K562 (cell line): ENCODE measurements at regions not wholly inside any gene's neighbourhood (a gene's known extent, or its start where the extent isn't known, plus 50 kb on each side); places are given as distances from the start of the nearest gene placed in this dataset.

Experiments
- ATAC-seq: fragments of 200-7000 bp; cut with Tn5 transposase; 3 replicates; pipeline ENCODE4 v1.9.1; 2020; ENCODE audit warnings: moderate library complexity
- BruUV-seq: library from RNA; stranded (reverse); fragments of 400-500 nt; replicated peaks from 2 replicates; lab custom pipeline; 2021; lab: Mats Ljungman, UMichigan
- CTCF ChIA-PET: fragments of 300-600 bp; formaldehyde crosslinking; extraction: SDS; loops from one replicate; lab custom pipeline; 2021; ENCODE audit warnings: low intra/inter-chr PET ratio; lab: Yijun Ruan, JAX
- POLR2A ChIA-PET: fragments of 300-600, 350-650 bp; sonication (Branson Sonifier 250); formaldehyde crosslinking; extraction: SDS; loops from one replicate; lab custom pipeline; 2021; ENCODE audit warnings: antibody characterized with exemption, inconsistent platforms; lab: Yijun Ruan, JAX
- DNase-seq, 4 experiments: peaks; one replicate each; pipeline versions ENCODE4 v3.0.0 to v3.0.0-alpha.2; 2011 to 2018; ENCODE audit warnings: low spot score in 3 of 4, mixed read lengths in 3 of 4; ENCODE audit errors: extremely low read depth in 1 of 4
- FAIRE-seq: peaks from 2 replicates; lab custom pipeline; 2011; peaks lifted over from hg19 to GRCh38; lab: Jason Lieb, UNC
- H2AFZ ChIP-seq: 2 replicates; pipeline ENCODE4 v1.6.0; 2011; ENCODE audit warnings: low read depth, low read length, control low read depth, inconsistent platforms
- H3K27ac ChIP-seq: fragments of 200-600 bp; 3 replicates; pipeline ENCODE4 v1.8.0; 2011; ENCODE audit warnings: low read depth, mild to moderate bottlenecking, control low read depth, inconsistent platforms, low read length, moderate library complexity, mixed read lengths; ENCODE audit errors: extremely low read depth
- H3K27me3 ChIP-seq, 2 experiments: fragments of 300-600 bp in 1 of 2; 2 replicates in 1 of 2; 3 replicates in 1 of 2; pipeline versions ENCODE4 v1.6.0 to v1.8.0; 2011; ENCODE audit warnings: inconsistent platforms in 2 of 2, low read length in 2 of 2, mild to moderate bottlenecking in 1 of 2, mixed read lengths in 1 of 2, moderate library complexity in 1 of 2; ENCODE audit not compliant: control insufficient read depth in 2 of 2, insufficient read depth in 2 of 2
- H3K36me3 ChIP-seq: fragments of 300-600 bp; 3 replicates; pipeline ENCODE4 v1.8.0; 2011; ENCODE audit warnings: mild to moderate bottlenecking, low read length, inconsistent platforms; ENCODE audit not compliant: control insufficient read depth, insufficient read depth
- H3K4me1 ChIP-seq, 2 experiments: fragments of 200-600 bp in 1 of 2; replicated peaks in 1 of 2; 2 replicates in 1 of 2; 3 replicates in 1 of 2; pipeline versions ENCODE4 v1.5.1 to v1.8.0; 2011; ENCODE audit warnings: inconsistent platforms in 2 of 2, low read length in 2 of 2, mild to moderate bottlenecking in 1 of 2, mixed read lengths in 1 of 2, moderate library complexity in 1 of 2; ENCODE audit not compliant: control insufficient read depth in 2 of 2, insufficient read depth in 2 of 2
- H3K4me2 ChIP-seq: 2 replicates; pipeline ENCODE4 v1.6.1; 2011; ENCODE audit warnings: low read length, control low read depth, inconsistent platforms, mixed read lengths; ENCODE audit not compliant: insufficient read depth
- H3K4me3 ChIP-seq: fragments of 200-600 bp; sonication (generic), shearing (Covaris generic); 2 replicates; pipeline ENCODE4 v1.5.1; 2016; ENCODE audit warnings: control low read depth, inconsistent platforms
- H3K79me2 ChIP-seq: fragments of 200-600 bp; 3 replicates; pipeline ENCODE4 v1.8.0; 2011; ENCODE audit warnings: low read length, inconsistent platforms; ENCODE audit not compliant: control insufficient read depth, insufficient read depth
- H3K9ac ChIP-seq, 2 experiments: 2 replicates each; pipeline versions ENCODE4 v1.6.0 to v1.6.1; 2011; ENCODE audit warnings: low read depth in 2 of 2, low read length in 2 of 2, control low read depth in 1 of 2, inconsistent platforms in 1 of 2, mild to moderate bottlenecking in 1 of 2, mixed read lengths in 1 of 2; ENCODE audit not compliant: insufficient read depth in 1 of 2
- H3K9me1 ChIP-seq: one replicate; pipeline ENCODE4 v1.6.0; 2011; ENCODE audit warnings: inconsistent platforms, mild to moderate bottlenecking, low read length, moderate library complexity; ENCODE audit not compliant: control insufficient read depth, insufficient read depth
- H3K9me3 ChIP-seq: replicated peaks from 2 replicates; pipeline ENCODE4 v1.5.1; 2011; ENCODE audit warnings: low read depth, low read length, inconsistent platforms; ENCODE audit not compliant: control insufficient read depth, insufficient read depth
- H4K20me1 ChIP-seq: replicated peaks from 2 replicates; pipeline ENCODE4 v1.6.1; 2011; ENCODE audit warnings: low read length, inconsistent platforms, mixed read lengths; ENCODE audit not compliant: control insufficient read depth, insufficient read depth
- BMI1 ChIP-seq: fragments of 150-350 bp; IDR thresholded peaks from 2 replicates; pipeline ENCODE4 v1.6.1; 2014; ENCODE audit warnings: low read length
- CBX1 ChIP-seq: sonication (generic); IDR thresholded peaks from 2 replicates; pipeline ENCODE4 v1.6.1; 2016; ENCODE audit warnings: antibody characterized with exemption, low read depth, mild to moderate bottlenecking
- COPS2 ChIP-seq: fragments of 450-650 bp; conservative IDR thresholded peaks from 2 replicates; pipeline ENCODE4 v1.6.1; 2016; ENCODE audit warnings: mild to moderate bottlenecking, moderate library complexity
- ELF1 ChIP-seq: fragments of 200-800 bp; sonication (Bioruptor generic); IDR thresholded peaks from 2 replicates; pipeline ENCODE4 v1.6.1; 2016; ENCODE audit warnings: missing genetic modification characterization, missing compliant biosample characterization
- EP400 ChIP-seq: fragments of 450-650 bp; IDR thresholded peaks from 2 replicates; pipeline ENCODE4 v1.6.1; 2017; ENCODE audit warnings: antibody characterized with exemption, mild to moderate bottlenecking, moderate library complexity
- GTF2F1 ChIP-seq: IDR thresholded peaks from 2 replicates; pipeline ENCODE4 v1.6.1; 2011; ENCODE audit warnings: low read depth, low read length, improper control_type of control experiment
- MTA3 ChIP-seq: fragments of 450-650 bp; formaldehyde crosslinking; IDR thresholded peaks from 2 replicates; pipeline ENCODE4 v1.6.1; 2017; ENCODE audit warnings: mild to moderate bottlenecking, borderline replicate concordance
- NELFE ChIP-seq: IDR thresholded peaks from 2 replicates; pipeline ENCODE4 v1.6.1; 2011; ENCODE audit warnings: mild to moderate bottlenecking; ENCODE audit not compliant: insufficient read depth, insufficient read length
- POLR2AphosphoS2 ChIP-seq: IDR thresholded peaks from 2 replicates; pipeline ENCODE4 v1.6.1; 2012; ENCODE audit warnings: low read length, improper control_type of control experiment
- PURB ChIP-seq: sonication (generic); formaldehyde crosslinking; IDR thresholded peaks from 2 replicates; pipeline ENCODE4 v1.9.0; 2021; ENCODE audit warnings: low read depth, mild to moderate bottlenecking, missing genetic modification reagents
- ZFPM2 ChIP-seq: fragments of 250-450 bp; sonication (Bioruptor Pico); IDR thresholded peaks from 2 replicates; pipeline ENCODE4 v1.5.1; 2022; ENCODE audit warnings: mild to moderate bottlenecking
- ZNF134 ChIP-seq: fragments of 250-450 bp; sonication (Bioruptor Pico); conservative IDR thresholded peaks from 2 replicates; pipeline ENCODE4 v1.4.0; 2020
- ZNF184 ChIP-seq: sonication (generic); formaldehyde crosslinking; IDR thresholded peaks from 2 replicates; pipeline ENCODE4 v1.5.0; 2020; ENCODE audit warnings: missing genetic modification reagents
- ZNF699 ChIP-seq: fragments of 250-450 bp; sonication (Bioruptor Pico); IDR thresholded peaks from 2 replicates; pipeline ENCODE4 v1.8.0; 2021; ENCODE audit warnings: mild to moderate bottlenecking, moderate library complexity; ENCODE audit not compliant: insufficient replicate concordance
- ZNF764 ChIP-seq: fragments of 250-450 bp; sonication (Bioruptor Pico); IDR thresholded peaks from 2 replicates; pipeline ENCODE4 v1.4.0; 2020; ENCODE audit warnings: low read depth, mild to moderate bottlenecking, moderate library complexity
- WGBS: fragments of 100-300 bp; shearing (Covaris generic); methylation state at CpG from one replicate; pipeline ENCODE4 v1.1.6; 2016; ENCODE audit warnings: low coverage, mixed read lengths; ENCODE audit not compliant: insufficient coverage; ENCODE audit errors: missing lambda C conversion rate; 5-methylcytosine and 5-hydroxymethylcytosine counted together
- in situ Hi-C: fragments of 300-500 bp; cut with MboI; formaldehyde crosslinking; loops from 4 replicates; pipeline ENCODE4 v1.15.0; 2018; ENCODE audit warnings: inconsistent platforms, mixed read lengths
- intact Hi-C: fragments of 100-400 bp; cut with micrococcal nuclease; formaldehyde crosslinking; loops from 2 replicates; pipeline ENCODE4 v1.14.2; 2022
- TF ChIP-seq, protein P1 (sequence below): sonication (generic); formaldehyde crosslinking; IDR thresholded peaks from 2 replicates; pipeline ENCODE4 v1.8.0; 2022; ENCODE audit warnings: mild to moderate bottlenecking, missing genetic modification reagents

DNA sequence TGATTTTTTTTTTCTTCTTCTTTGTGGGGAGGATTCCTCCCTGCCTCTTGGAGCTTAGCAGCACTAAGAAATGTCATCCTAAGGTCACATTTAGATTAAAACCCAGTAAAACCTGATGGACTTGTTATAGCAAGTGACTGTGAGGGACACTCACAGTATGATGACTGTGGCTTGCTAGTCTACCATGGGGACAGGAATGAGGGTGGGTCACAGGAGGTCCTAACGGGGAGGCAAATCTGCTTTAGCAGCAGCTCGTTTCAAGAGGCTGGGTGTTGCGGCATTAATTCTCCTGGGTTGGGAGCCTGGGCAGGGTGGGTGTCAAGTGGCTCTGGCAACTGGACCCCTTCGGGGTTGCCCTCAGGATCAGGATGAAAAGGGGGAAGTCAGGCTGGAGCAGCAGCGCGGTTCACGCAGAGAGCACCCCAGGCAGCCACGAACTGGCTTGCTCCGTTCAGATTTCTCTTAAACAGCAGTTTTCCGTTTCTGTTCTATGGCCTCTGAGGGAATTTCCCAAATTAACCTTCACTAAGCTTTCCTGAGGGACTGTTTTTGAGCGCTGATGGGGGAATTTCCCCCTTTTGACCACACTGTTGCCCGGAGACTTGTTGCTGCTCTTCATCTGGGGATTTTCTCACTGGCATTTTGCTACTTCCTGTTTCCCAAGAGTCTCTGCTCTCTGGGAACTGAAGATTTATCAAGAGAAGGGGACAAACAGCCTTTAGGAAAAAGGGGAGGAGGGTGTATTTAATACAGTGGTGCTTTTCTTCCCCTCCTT lies 59.8 kb upstream of the PELI1 start:
- in situ Hi-C loops (no loop called here), intact Hi-C loops (no loop called here)
- TF ChIP-seq MTA3 (no peak), ZFPM2 (no peak), ELF1 (tag) (0 out of 2 replicates have a peak, but pooled peaks have one; percentile 41), PURB (CRISPR knock-in tag) (no peak)
- Histone ChIP-seq H3K9me1 (no peaks in the 10 kb centered on the region), H3K4me3 (no peak overlapping the region), H3K4me2 (no peak overlapping the region), H3K9ac (no peak overlapping the region), H2AFZ (peak overlapping the region; percentile 82), H3K9me3 (no peaks in the 10 kb centered on the region), H3K4me1 (no peaks in the 10 kb centered on the region; a peak in 1 of 5 replicates), H3K79me2 (no peaks in the 10 kb centered on the region), H3K27ac (no peak overlapping the region), H3K36me3 (no peaks in the 10 kb centered on the region), H4K20me1 (no peaks in the 10 kb centered on the region), H3K27me3 (no peaks in the 10 kb centered on the region)
- POLR2A ChIA-PET, result interaction anchor here (0.6 to 2.5 kb wide), 5 partner anchors 8 to 24 kb away, joined by 3 to 7 read pairs (median 4); no protein-coding TSS in a partner anchor
- ATAC-seq, result no peak
- WGBS, result 71% methylated on average over 11 of the region's 12 CpGs
- CTCF ChIA-PET, result no interaction called here
- FAIRE-seq, result peak; percentile 11
- no TSS peak for BruUV-seq
- DNase-seq, result no peak

DNA sequence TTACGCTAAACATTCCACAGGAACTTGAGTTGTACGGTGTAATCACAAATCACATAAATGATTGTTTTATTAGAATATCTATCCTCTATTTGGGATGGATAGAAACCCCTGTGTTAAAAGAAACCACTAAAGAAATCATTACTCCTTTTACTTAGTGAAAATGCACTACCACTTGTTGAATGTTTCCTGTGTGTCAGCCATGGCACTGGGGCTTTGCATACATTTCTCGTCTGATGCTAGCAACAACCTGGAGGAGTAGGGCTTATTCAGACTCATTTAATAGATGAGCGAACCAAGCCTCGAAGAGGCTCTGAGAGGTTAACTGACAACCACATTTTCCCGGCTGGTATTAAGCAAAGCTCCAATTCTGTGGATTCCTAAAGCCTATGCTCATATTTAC lies 60.5 kb upstream of the PELI1 start:
- Histone ChIP-seq H3K27me3 (no peaks in the 10 kb centered on the region), H3K4me3 (no peak overlapping the region), H3K4me2 (no peak overlapping the region), H3K79me2 (no peaks in the 10 kb centered on the region), H2AFZ (peak overlapping the region; percentile 82), H3K9me3 (no peaks in the 10 kb centered on the region), H4K20me1 (no peaks in the 10 kb centered on the region), H3K9me1 (no peaks in the 10 kb centered on the region), H3K9ac (no peak overlapping the region), H3K27ac (no peak overlapping the region), H3K36me3 (no peaks in the 10 kb centered on the region), H3K4me1 (no peaks in the 10 kb centered on the region; a peak in 1 of 5 replicates)
- FAIRE-seq (no peak), ATAC-seq (no peak), DNase-seq (no peak)
- BruUV-seq, result no TSS peak
- WGBS, result 81% methylated on average over 6 of the region's 6 CpGs
- POLR2A ChIA-PET, result interaction anchor here (1.4 to 2.5 kb wide), 2 partner anchors 10 kb away, joined by 4 to 7 read pairs; no protein-coding TSS in a partner anchor
- in situ Hi-C loops (no loop called here), intact Hi-C loops (no loop called here)
- CTCF ChIA-PET, result no interaction called here
- TF ChIP-seq EP400 (no peak), ZNF764 (CRISPR knock-in tag) (no peak), ZNF184 (CRISPR knock-in tag) (no peak), NELFE (no peak), COPS2 (no peak), ZNF699 (CRISPR knock-in tag) (no peak), ZNF134 (CRISPR knock-in tag) (no peak), GTF2F1 (no peak), CBX1 (no peak), BMI1 (no peak), POLR2AphosphoS2 (no peak)
- TF ChIP-seq, protein P1, sequence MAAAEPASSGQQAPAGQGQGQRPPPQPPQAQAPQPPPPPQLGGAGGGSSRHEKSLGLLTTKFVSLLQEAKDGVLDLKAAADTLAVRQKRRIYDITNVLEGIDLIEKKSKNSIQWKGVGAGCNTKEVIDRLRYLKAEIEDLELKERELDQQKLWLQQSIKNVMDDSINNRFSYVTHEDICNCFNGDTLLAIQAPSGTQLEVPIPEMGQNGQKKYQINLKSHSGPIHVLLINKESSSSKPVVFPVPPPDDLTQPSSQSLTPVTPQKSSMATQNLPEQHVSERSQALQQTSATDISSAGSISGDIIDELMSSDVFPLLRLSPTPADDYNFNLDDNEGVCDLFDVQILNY (CRISPR knock-in tag), result no peak
